ENCODE measurements at regions not wholly inside any gene's neighbourhood (a gene's known extent, or its start where the extent isn't known, plus 50 kb on each side); places are given as distances from the start of the nearest gene placed in this dataset.

DNA sequence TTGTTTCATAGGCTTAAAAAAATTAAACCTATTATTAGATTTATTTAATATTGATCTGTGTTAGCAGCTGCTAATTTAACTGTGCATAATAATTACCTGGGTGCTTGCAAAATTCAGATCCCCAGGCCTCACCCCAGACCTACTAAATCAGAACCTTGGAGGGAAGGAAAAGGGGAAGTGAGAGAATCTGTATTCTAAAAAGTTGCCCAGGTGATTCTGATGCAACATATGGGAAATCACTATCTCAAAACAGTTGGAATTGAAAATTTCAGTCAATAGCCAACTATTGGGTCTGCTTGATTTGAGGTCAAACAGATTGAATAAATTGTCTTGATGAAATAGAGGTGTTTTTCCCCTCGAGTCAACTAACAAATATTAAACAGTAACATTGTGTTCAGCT is 538.5 kb upstream of the ADAMTS9 start:
- no peaks in the 10 kb centered on the region for H3K4me1 Mint-ChIP-seq (ENCODE audit: unreplicated experiment)
- no peak overlapping the region for H3K27ac Mint-ChIP-seq (ENCODE audit: unreplicated experiment)
- TF ChIP-seq CTCF (IDR thresholded peaks at IDR 0.05; ENCODE audit: unreplicated experiment) = no peak

DNA sequence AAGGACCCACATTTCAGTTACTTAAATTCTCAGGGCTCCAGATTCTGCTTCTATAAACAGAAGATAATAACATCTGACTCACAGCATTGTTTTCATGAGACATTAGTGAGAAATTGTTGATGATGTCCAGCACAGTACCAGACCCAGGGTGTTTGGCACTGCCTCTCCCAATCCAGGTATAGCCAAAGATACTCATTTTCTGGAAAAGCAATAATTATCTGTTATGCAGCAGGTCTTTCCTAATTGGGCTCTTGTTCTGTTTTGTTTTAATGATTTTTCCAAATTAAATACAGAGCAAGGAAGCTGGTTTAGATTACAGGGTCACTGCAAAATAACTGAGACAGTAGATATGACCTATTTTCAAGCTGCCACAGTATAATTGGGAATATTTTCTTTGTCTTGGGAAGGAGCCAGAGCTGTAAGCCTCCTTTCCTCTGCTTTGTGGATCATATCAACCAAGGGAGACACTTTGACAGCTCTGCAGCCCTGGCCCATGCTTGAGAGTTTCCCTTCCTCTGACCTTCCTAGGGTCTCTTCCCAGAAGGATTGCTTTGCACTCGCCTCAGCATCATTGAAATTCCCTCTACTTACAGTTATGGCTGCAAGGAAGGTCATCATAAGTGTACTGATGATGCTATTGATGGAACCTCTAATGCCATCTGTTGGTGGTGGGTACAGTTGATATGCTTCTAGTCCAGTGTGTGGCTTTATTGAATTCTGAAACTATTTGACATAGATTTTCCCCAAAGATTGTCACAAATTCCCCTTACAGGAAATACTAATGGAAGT is 522.4 kb upstream of the ADAMTS9 start:
- DNase-seq (ENCODE audit: low spot score) = no peak
- no peak overlapping the region for H3K4me3 Mint-ChIP-seq (ENCODE audit: unreplicated experiment)
- H3K36me3 Mint-ChIP-seq (ENCODE audit: low read depth, unreplicated experiment) = no peaks in the 10 kb centered on the region
- TF ChIP-seq CTCF (IDR thresholded peaks at IDR 0.05; ENCODE audit: unreplicated experiment) = no peak
- no peaks in the 10 kb centered on the region for H3K27me3 Mint-ChIP-seq (ENCODE audit: unreplicated experiment)
- H3K27ac Mint-ChIP-seq (ENCODE audit: unreplicated experiment) = no peak overlapping the region
- H3K9me3 Mint-ChIP-seq (ENCODE audit: unreplicated experiment) = no peaks in the 10 kb centered on the region
- no peaks in the 10 kb centered on the region for H3K4me1 Mint-ChIP-seq (ENCODE audit: unreplicated experiment)

More for the DNA sequence above, 538.5 kb upstream of the ADAMTS9 start:
- Mint-ChIP-seq H3K9me3 (ENCODE audit: unreplicated experiment) (no peaks in the 10 kb centered on the region), H3K36me3 (ENCODE audit: low read depth, unreplicated experiment) (no peaks in the 10 kb centered on the region), H3K4me3 (ENCODE audit: unreplicated experiment) (no peak overlapping the region), H3K27me3 (ENCODE audit: unreplicated experiment) (peaks cover 2% of the 10 kb centered on the region)
- no peak for DNase-seq (ENCODE audit: low spot score)

DNA sequence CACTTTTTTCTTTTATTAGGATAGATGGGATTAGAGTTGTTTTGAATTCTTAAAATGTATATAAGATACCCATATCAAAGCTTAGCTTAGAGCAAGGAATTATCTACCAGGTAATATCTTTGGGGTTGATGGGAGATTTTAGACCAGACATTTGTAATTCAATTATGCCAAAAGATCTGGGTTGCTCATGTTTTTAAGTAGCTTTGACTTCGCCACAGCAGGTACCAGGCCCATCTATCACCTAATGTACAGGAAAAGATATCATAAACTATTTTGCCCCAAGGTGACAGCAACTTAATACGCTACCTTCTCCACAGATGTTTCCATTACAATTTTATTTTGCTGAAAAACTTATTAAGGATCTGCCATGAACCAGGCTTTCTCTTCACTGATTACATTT is 514.6 kb upstream of the ADAMTS9 start:
- TF ChIP-seq CTCF (IDR thresholded peaks at IDR 0.05; ENCODE audit: unreplicated experiment) = no peak
- Mint-ChIP-seq H3K4me3 (ENCODE audit: unreplicated experiment) (no peak overlapping the region), H3K36me3 (ENCODE audit: low read depth, unreplicated experiment) (no peaks in the 10 kb centered on the region), H3K27me3 (ENCODE audit: unreplicated experiment) (no peaks in the 10 kb centered on the region), H3K9me3 (ENCODE audit: unreplicated experiment) (no peaks in the 10 kb centered on the region), H3K27ac (ENCODE audit: unreplicated experiment) (no peak overlapping the region), H3K4me1 (ENCODE audit: unreplicated experiment) (peaks cover 5% of the 10 kb centered on the region)
- DNase-seq (ENCODE audit: low spot score) = no peak

- no peak for DNase-seq (ENCODE audit: low spot score)
- Mint-ChIP-seq H3K4me3 (ENCODE audit: unreplicated experiment) (no peak overlapping the region), H3K9me3 (ENCODE audit: unreplicated experiment) (no peaks in the 10 kb centered on the region), H3K4me1 (ENCODE audit: unreplicated experiment) (peaks cover 5% of the 10 kb centered on the region), H3K36me3 (ENCODE audit: low read depth, unreplicated experiment) (no peaks in the 10 kb centered on the region), H3K27me3 (ENCODE audit: unreplicated experiment) (no peaks in the 10 kb centered on the region), H3K27ac (ENCODE audit: unreplicated experiment) (no peak overlapping the region)
- TF ChIP-seq CTCF (IDR thresholded peaks at IDR 0.05; ENCODE audit: unreplicated experiment) = no peak
Observed at GRCh38 chr3:65201926-65202325, 514.1 kb upstream of the ADAMTS9 start.

DNA sequence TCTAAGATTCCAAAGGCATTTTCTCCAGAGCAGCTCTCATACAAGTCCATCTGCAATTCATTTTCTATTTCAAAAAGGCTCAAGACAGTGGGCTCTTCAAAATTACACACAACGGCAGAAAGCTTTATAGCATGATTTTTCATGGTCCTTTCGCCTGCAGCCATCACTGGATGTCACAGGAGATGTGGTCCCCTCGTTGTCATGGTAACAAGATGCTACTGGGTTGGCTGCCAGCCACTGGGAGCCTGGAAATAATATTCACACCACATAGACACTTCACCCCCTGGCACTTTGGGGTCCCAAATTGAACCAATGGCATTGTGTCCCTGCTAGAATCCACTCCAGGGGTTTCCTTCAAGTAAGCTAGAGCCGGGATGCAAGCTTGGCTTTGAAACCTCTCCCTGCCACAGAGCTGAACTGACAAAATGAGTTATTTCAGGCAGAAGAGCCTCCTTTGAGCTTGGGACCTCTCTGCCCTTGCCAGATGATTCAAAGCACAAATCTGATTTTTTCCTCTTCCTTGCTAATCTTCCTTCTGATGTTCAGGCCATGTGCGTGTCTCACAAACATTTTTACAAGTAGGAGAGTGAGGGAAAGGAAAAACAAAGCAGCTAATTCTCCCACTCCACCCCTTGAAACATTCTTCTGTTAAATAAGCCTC is 512.6 kb upstream of the ADAMTS9 start:
- H3K4me3 Mint-ChIP-seq (ENCODE audit: unreplicated experiment) = no peak overlapping the region
- H3K36me3 Mint-ChIP-seq (ENCODE audit: low read depth, unreplicated experiment) = no peaks in the 10 kb centered on the region
- H3K27me3 Mint-ChIP-seq (ENCODE audit: unreplicated experiment) = no peaks in the 10 kb centered on the region
- no peaks in the 10 kb centered on the region for H3K9me3 Mint-ChIP-seq (ENCODE audit: unreplicated experiment)
- no peak overlapping the region for H3K27ac Mint-ChIP-seq (ENCODE audit: unreplicated experiment)
- no peak for TF ChIP-seq CTCF (IDR thresholded peaks at IDR 0.05; ENCODE audit: unreplicated experiment)
- DNase-seq (ENCODE audit: low spot score) = no peak
- H3K4me1 Mint-ChIP-seq (ENCODE audit: unreplicated experiment) = peaks cover 5% of the 10 kb centered on the region

Data from endothelial cell (in vitro differentiated cells).